H9 (cell line): ENCODE measurements at regions not wholly inside any gene's neighbourhood (a gene's known extent, or its start where the extent isn't known, plus 50 kb on each side); places are given as distances from the start of the nearest gene placed in this dataset.

Source experiments
- DNase-seq: peaks from one replicate; pipeline ENCODE4 v3.0.0-alpha.2; 2017
- H2AFZ ChIP-seq: one replicate; pipeline ENCODE4 v1.6.1; 2013; ENCODE audit warnings: mild to moderate bottlenecking, low read length, control low read depth, moderate library complexity
- H2AK5ac ChIP-seq: 2 replicates; pipeline ENCODE4 v1.6.1; 2013; ENCODE audit warnings: low read length, control low read depth, mixed read lengths; ENCODE audit not compliant: insufficient read length
- H2BK120ac ChIP-seq: one replicate; pipeline ENCODE4 v1.6.1; 2013; ENCODE audit warnings: low read depth, mild to moderate bottlenecking, low read length, control low read depth, inconsistent platforms; ENCODE audit not compliant: poor library complexity, severe bottlenecking
- H2BK12ac ChIP-seq: 2 replicates; pipeline ENCODE4 v1.6.1; 2013; ENCODE audit warnings: low read length, control low read depth, mixed read lengths, low read depth; ENCODE audit not compliant: insufficient read length
- H2BK15ac ChIP-seq: 2 replicates; pipeline ENCODE4 v1.6.1; 2013; ENCODE audit warnings: low read depth, low read length, control low read depth
- H2BK20ac ChIP-seq: one replicate; pipeline ENCODE4 v1.6.1; 2013; ENCODE audit warnings: low read depth, mild to moderate bottlenecking, low read length, control low read depth, inconsistent platforms; ENCODE audit not compliant: poor library complexity, severe bottlenecking
- H2BK5ac ChIP-seq: 2 replicates; pipeline ENCODE4 v1.6.1; 2013; ENCODE audit warnings: low read length, control low read depth, mixed read lengths; ENCODE audit not compliant: insufficient read length
- H3K14ac ChIP-seq: 2 replicates; pipeline ENCODE4 v1.6.1; 2013; ENCODE audit warnings: low read length, control low read depth; ENCODE audit not compliant: insufficient read depth
- H3K18ac ChIP-seq: 2 replicates; pipeline ENCODE4 v1.6.1; 2013; ENCODE audit warnings: low read depth, mild to moderate bottlenecking, mixed read lengths, low read length, control low read depth; ENCODE audit not compliant: insufficient read length
- H3K23ac ChIP-seq: 2 replicates; pipeline ENCODE4 v1.6.1; 2013; ENCODE audit warnings: low read length, control low read depth, mixed read lengths, low read depth; ENCODE audit not compliant: insufficient read length
- H3K23me2 ChIP-seq: 2 replicates; pipeline ENCODE4 v1.6.1; 2013; ENCODE audit warnings: low read depth, mild to moderate bottlenecking, mixed read lengths, low read length, control low read depth; ENCODE audit not compliant: insufficient read length, poor library complexity, severe bottlenecking
- H3K27ac ChIP-seq: 2 replicates; pipeline ENCODE4 v1.5.1; 2013; ENCODE audit warnings: low read length, control low read depth, mixed read lengths, low read depth; ENCODE audit not compliant: insufficient read length
- H3K27me3 ChIP-seq: 2 replicates; pipeline ENCODE4 v1.6.1; 2013; ENCODE audit warnings: low read length, control low read depth, inconsistent platforms; ENCODE audit not compliant: insufficient read depth
- H3K4ac ChIP-seq: 2 replicates; pipeline ENCODE4 v1.6.1; 2013; ENCODE audit warnings: low read depth, mild to moderate bottlenecking, control low read depth, inconsistent platforms, low read length, moderate library complexity
- H3K4me1 ChIP-seq: 2 replicates; pipeline ENCODE4 v1.6.1; 2013; ENCODE audit warnings: low read length, control low read depth, inconsistent platforms; ENCODE audit not compliant: insufficient read depth
- H3K4me2 ChIP-seq: 2 replicates; pipeline ENCODE4 v1.6.1; 2013; ENCODE audit warnings: low read length, control low read depth, mixed read lengths; ENCODE audit not compliant: insufficient read length, insufficient read depth
- H3K56ac ChIP-seq: 2 replicates; pipeline ENCODE4 v1.6.1; 2013; ENCODE audit warnings: low read depth, mild to moderate bottlenecking, mixed read lengths, low read length, control low read depth; ENCODE audit not compliant: insufficient read length
- H3K79me1 ChIP-seq: 2 replicates; pipeline ENCODE4 v1.6.1; 2013; ENCODE audit warnings: low read depth, mild to moderate bottlenecking, moderate library complexity, low read length, control low read depth, inconsistent platforms; ENCODE audit not compliant: insufficient read depth, poor library complexity, severe bottlenecking
- H3K79me2 ChIP-seq: 2 replicates; pipeline ENCODE4 v1.6.1; 2013; ENCODE audit warnings: low read length, control low read depth, inconsistent platforms; ENCODE audit not compliant: insufficient read depth
- H3K9ac ChIP-seq: 2 replicates; pipeline ENCODE4 v1.6.1; 2013; ENCODE audit warnings: low read length, control low read depth, mixed read lengths; ENCODE audit not compliant: insufficient read length; ENCODE audit errors: extremely low read depth
- H3K9me3 ChIP-seq: one replicate; pipeline ENCODE4 v1.6.1; 2013; ENCODE audit warnings: low read depth, low read length, inconsistent platforms; ENCODE audit not compliant: control insufficient read depth
- H3T11ph ChIP-seq: one replicate; pipeline ENCODE4 v1.6.1; 2013; ENCODE audit warnings: mild to moderate bottlenecking, low read length, control low read depth, inconsistent platforms
- H4K20me1 ChIP-seq: one replicate; pipeline ENCODE4 v1.6.1; 2013; ENCODE audit not compliant: control insufficient read depth, insufficient read length, insufficient read depth
- H4K5ac ChIP-seq: 2 replicates; pipeline ENCODE4 v1.6.1; 2013; ENCODE audit warnings: low read depth, mild to moderate bottlenecking, mixed read lengths, low read length, control low read depth; ENCODE audit not compliant: insufficient read length
- H4K8ac ChIP-seq: replicated peaks from 2 replicates; pipeline ENCODE4 v1.6.1; 2013; ENCODE audit warnings: low read length, control low read depth, mixed read lengths, low read depth; ENCODE audit not compliant: insufficient read length
- H4K91ac ChIP-seq: 2 replicates; pipeline ENCODE4 v1.6.1; 2013; ENCODE audit warnings: low read depth, mild to moderate bottlenecking, moderate library complexity, mixed read lengths, low read length, control low read depth; ENCODE audit not compliant: insufficient read length
- H3K27ac Mint-ChIP-seq, 3 experiments: 2 replicates in 2 of 3; 3 replicates in 1 of 3; pipeline ENCODE4 v1.8.0; 2020 to 2021; ENCODE audit warnings: mixed read lengths in 3 of 3, mild to moderate bottlenecking in 1 of 3, moderate library complexity in 1 of 3
- H3K27me3 Mint-ChIP-seq: 2 replicates; pipeline ENCODE4 v1.8.0; 2021; ENCODE audit warnings: low read depth, mild to moderate bottlenecking, moderate library complexity, mixed read lengths
- H3K36me3 Mint-ChIP-seq, 3 experiments: 2 replicates in 2 of 3; 3 replicates in 1 of 3; pipeline ENCODE4 v1.8.0; 2020 to 2021; ENCODE audit warnings: low read depth in 3 of 3, mixed read lengths in 3 of 3; ENCODE audit not compliant: insufficient read depth in 1 of 3
- H3K4me1 Mint-ChIP-seq, 2 experiments: 2 replicates each; pipeline ENCODE4 v1.8.0; 2020; ENCODE audit warnings: mixed read lengths in 2 of 2
- H3K4me3 Mint-ChIP-seq, 2 experiments: 2 replicates in 1 of 2; 3 replicates in 1 of 2; pipeline ENCODE4 v1.8.0; 2020 to 2021; ENCODE audit warnings: mild to moderate bottlenecking in 2 of 2, mixed read lengths in 2 of 2, moderate library complexity in 1 of 2
- H3K9me3 Mint-ChIP-seq, 2 experiments: 2 replicates in 1 of 2; 3 replicates in 1 of 2; pipeline ENCODE4 v1.8.0; 2020; ENCODE audit warnings: mild to moderate bottlenecking in 2 of 2, mixed read lengths in 2 of 2, moderate library complexity in 1 of 2
- CTCF ChIP-seq: fragments of 200-600 bp; sonication (generic); conservative IDR thresholded peaks from 3 replicates; pipeline ENCODE4 v1.8.0; 2021; ENCODE audit warnings: antibody characterized with exemption, mild to moderate bottlenecking

- no peak overlapping the region for H3K4me3 Mint-ChIP-seq
- H3K27ac Mint-ChIP-seq, result no peak overlapping the region
- no peak overlapping the region for H4K91ac ChIP-seq
Measured at GRCh38 chr11:104467404-104467803, 303.5 kb upstream of the PDGFD start.

More at GRCh38 chr11:104467404-104467803, 303.5 kb upstream of the PDGFD start:
- TF ChIP-seq CTCF, result no peak
- Histone ChIP-seq H3K18ac (no peak overlapping the region), H3K23me2 (no peaks in the 10 kb centered on the region), H3K23ac (no peak overlapping the region), H3K9ac (no peak overlapping the region), H3K56ac (no peak overlapping the region), H2BK120ac (no peak overlapping the region), H4K20me1 (no peaks in the 10 kb centered on the region), H3K14ac (no peak overlapping the region), H3K4me2 (no peak overlapping the region), H3K4ac (no peak overlapping the region), H3T11ph (no peak overlapping the region), H3K4me1 (no peaks in the 10 kb centered on the region), H4K5ac (no peak overlapping the region), H2BK15ac (no peak overlapping the region), H2BK20ac (no peak overlapping the region), H2BK12ac (no peak overlapping the region), H3K9me3 (no peaks in the 10 kb centered on the region), H2AK5ac (no peak overlapping the region), H2BK5ac (no peak overlapping the region), H3K27me3 (no peaks in the 10 kb centered on the region), H3K79me1 (no peaks in the 10 kb centered on the region), H2AFZ (no peak overlapping the region), H4K8ac (no peak overlapping the region), H3K79me2 (no peaks in the 10 kb centered on the region), H3K27ac (no peak overlapping the region)
- no peak for DNase-seq
- Mint-ChIP-seq H3K9me3 (no peaks in the 10 kb centered on the region), H3K4me1 (no peaks in the 10 kb centered on the region), H3K36me3 (no peaks in the 10 kb centered on the region), H3K27me3 (no peaks in the 10 kb centered on the region)
